ENCODE measurements at regions not wholly inside any gene's neighbourhood (a gene's known extent, or its start where the extent isn't known, plus 50 kb on each side); places are given as distances from the start of the nearest gene placed in this dataset.

DNA sequence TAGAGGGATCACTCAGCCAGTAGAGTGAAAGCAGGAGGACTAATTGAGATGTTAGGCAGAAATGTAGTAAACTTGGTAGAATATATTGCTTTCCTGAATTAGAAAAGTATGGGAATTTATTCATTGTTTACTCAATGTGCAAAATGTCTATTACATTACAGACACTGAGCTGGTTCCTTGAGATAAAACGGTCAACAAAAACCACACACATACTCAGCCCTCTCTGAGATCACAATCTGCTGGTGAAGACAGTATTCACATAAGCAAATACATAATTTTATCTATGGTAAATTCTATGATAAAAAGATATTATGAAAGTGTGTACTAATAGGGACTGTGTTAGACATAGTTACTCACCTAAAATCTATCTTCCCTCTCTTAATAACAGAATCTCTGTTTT is 833.5 kb downstream of the KCNA4 start:
- intact Hi-C loops (cut with DNase I), result no loop called here
- TF ChIP-seq, protein P1, sequence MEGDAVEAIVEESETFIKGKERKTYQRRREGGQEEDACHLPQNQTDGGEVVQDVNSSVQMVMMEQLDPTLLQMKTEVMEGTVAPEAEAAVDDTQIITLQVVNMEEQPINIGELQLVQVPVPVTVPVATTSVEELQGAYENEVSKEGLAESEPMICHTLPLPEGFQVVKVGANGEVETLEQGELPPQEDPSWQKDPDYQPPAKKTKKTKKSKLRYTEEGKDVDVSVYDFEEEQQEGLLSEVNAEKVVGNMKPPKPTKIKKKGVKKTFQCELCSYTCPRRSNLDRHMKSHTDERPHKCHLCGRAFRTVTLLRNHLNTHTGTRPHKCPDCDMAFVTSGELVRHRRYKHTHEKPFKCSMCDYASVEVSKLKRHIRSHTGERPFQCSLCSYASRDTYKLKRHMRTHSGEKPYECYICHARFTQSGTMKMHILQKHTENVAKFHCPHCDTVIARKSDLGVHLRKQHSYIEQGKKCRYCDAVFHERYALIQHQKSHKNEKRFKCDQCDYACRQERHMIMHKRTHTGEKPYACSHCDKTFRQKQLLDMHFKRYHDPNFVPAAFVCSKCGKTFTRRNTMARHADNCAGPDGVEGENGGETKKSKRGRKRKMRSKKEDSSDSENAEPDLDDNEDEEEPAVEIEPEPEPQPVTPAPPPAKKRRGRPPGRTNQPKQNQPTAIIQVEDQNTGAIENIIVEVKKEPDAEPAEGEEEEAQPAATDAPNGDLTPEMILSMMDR (IDR thresholded peaks at IDR 0.05), result no peak
- H3K4me3 ChIP-seq, result no peak overlapping the region
- H3K9me3 ChIP-seq, result peaks cover 0 to 4% of the 10 kb centered on the region in 2 donors
- H3K4me1 ChIP-seq, result no peaks in the 10 kb centered on the region
- H3K36me3 ChIP-seq, result no peaks in the 10 kb centered on the region
- no peak overlapping the region for H3K27ac ChIP-seq
- ATAC-seq, result no peak
- no peak for DNase-seq
- H3K27me3 ChIP-seq, result no peaks in the 10 kb centered on the region

DNA sequence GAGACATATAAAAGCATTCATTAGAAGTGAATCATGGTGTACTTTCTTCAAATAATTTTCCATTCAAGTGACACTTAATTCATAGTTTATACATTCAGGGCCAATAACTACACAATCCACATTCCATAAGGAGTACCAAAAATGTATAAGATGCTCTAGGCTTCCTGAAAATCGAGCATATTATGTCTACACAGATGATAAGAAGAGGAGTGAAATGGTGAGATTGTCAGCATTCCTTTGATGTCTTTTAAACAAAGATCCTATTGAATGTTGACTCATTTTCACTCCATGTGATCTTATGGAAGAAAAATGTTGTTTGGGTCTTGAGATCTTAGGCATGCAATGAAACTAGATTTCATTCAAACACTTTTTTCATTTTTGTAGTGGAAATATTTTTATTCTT is 843.2 kb downstream of the KCNA4 start:
- H3K27ac ChIP-seq, result no peak overlapping the region
- H3K9me3 ChIP-seq, result no peaks in the 10 kb centered on the region
- no peaks in the 10 kb centered on the region for H3K27me3 ChIP-seq
- intact Hi-C loops (cut with DNase I), result no loop called here
- H3K4me3 ChIP-seq, result no peak overlapping the region
- no peak for DNase-seq
- TF ChIP-seq, protein P1 (IDR thresholded peaks at IDR 0.05), result no peak
- no peaks in the 10 kb centered on the region for H3K4me1 ChIP-seq
- ATAC-seq, result no peak
- no peaks in the 10 kb centered on the region for H3K36me3 ChIP-seq

DNA sequence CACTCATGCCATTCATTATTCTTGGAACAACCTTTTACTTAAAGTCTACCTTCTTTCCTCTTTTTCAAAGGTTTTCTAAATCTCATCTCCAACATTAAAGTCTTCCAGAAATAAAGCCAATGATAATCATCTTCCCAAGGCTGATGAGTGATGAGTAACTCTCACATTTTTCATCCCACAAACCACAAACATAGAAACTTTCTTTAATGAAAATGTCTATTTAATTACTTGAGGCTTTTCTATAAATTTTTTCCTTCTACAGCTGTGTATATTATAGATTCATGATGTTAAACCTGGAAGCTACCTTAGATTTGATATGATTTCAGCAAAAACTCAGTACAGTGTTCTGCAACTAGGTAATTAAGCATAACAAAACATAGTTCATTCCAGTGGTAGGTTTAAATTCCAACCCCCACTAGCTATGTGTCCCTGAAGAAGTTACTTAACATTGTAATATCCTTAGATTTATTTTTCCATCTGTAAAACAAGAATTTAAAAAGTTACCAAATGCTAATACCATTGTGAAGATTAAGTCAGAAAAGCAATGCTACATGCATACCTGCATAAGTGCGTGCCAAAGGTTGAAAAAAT is 845.4 kb downstream of the KCNA4 start:
- no peaks in the 10 kb centered on the region for H3K4me1 ChIP-seq
- no peak for DNase-seq
- H3K27me3 ChIP-seq, result no peaks in the 10 kb centered on the region
- no peak overlapping the region for H3K27ac ChIP-seq
- H3K9me3 ChIP-seq, result no peaks in the 10 kb centered on the region
- intact Hi-C loops (cut with DNase I), result no loop called here
- TF ChIP-seq, protein P1 (IDR thresholded peaks at IDR 0.05), result no peak
- H3K4me3 ChIP-seq, result no peak overlapping the region
- no peaks in the 10 kb centered on the region for H3K36me3 ChIP-seq
- ATAC-seq, result no peak

DNA sequence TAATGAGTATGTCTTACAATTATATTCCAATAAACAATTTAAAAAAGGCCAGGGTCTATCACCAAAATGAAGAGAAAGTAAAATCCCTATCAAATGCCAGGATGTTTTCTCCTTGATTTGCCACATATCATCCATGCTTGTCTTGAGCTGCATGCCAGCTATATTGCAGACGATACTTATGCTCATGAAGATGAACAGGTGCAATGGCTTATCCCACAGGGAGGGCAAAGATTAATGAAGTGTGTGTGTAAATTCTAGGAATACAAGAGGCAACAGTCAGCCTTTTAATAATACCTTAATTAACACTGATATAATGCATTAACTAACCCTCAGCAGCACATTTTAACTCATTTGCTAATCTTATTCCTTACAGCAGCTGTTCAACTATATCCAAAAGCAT is 850.5 kb downstream of the KCNA4 start:
- Histone ChIP-seq H3K27me3 (no peaks in the 10 kb centered on the region), H3K9me3 (no peaks in the 10 kb centered on the region), H3K27ac (no peak overlapping the region), H3K4me1 (no peaks in the 10 kb centered on the region), H3K4me3 (no peak overlapping the region), H3K36me3 (no peaks in the 10 kb centered on the region)
- TF ChIP-seq, protein P1 (IDR thresholded peaks at IDR 0.05), result no peak
- ATAC-seq (no peak), DNase-seq (no peak)
- intact Hi-C loops (cut with DNase I), result no loop called here

DNA sequence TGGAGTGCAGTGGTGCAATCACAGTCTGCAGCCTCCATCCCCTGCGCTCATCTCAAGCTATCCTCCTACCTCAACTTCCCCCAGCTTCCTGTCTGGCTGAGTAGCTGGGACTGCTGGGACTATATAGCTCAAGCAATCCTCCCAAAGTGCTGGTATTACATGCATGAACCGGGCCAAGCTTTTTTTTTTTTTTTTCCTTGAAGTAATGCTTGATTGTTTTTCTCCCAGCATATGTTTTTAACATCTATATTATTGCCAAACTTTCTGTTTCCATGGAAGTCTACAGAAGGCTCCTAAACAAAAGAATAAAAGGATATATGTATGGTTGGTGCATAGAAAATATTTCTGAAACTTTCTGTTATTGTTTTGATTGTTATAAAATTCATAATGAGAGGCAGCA is 853.6 kb downstream of the KCNA4 start:
- Histone ChIP-seq H3K9me3 (no peaks in the 10 kb centered on the region), H3K4me3 (no peak overlapping the region), H3K4me1 (no peaks in the 10 kb centered on the region), H3K36me3 (no peaks in the 10 kb centered on the region), H3K27me3 (no peaks in the 10 kb centered on the region), H3K27ac (no peak overlapping the region)
- DNase-seq (no peak), ATAC-seq (no peak)
- intact Hi-C loops (cut with DNase I), result no loop called here
- TF ChIP-seq, protein P1 (IDR thresholded peaks at IDR 0.05), result no peak

Data from left lung (tissue), 4 donors.